CD8-positive, alpha-beta memory T cell (primary cell): ENCODE measurements at regions not wholly inside any gene's neighbourhood (a gene's known extent, or its start where the extent isn't known, plus 50 kb on each side); places are given as distances from the start of the nearest gene placed in this dataset.

Experiments
- CTCF ChIA-PET: fragments of 350-600 bp; sonication (Branson Sonifier 250); formaldehyde crosslinking; loops from one replicate; lab custom pipeline; 2021; ENCODE audit warnings: antibody characterized with exemption; lab: Charles Lee
- POLR2A ChIA-PET: fragments of 350-600 bp; sonication (Branson Sonifier 250); formaldehyde crosslinking; loops from one replicate; lab custom pipeline; 2021; ENCODE audit warnings: antibody characterized with exemption; lab: Charles Lee
- DNase-seq, 5 donors: peaks; one replicate each; pipeline versions ENCODE4 v3.0.0 to v3.0.0-alpha.2; 2020 to 2022; ENCODE audit warnings: mixed read lengths in 1 of 5
- H3K27ac ChIP-seq: one replicate; pipeline ENCODE4 v1.7.0; 2013; ENCODE audit warnings: low read depth, mild to moderate bottlenecking, low read length, moderate library complexity
- H3K27me3 ChIP-seq: 2 replicates; pipeline ENCODE4 v1.7.0; 2013; ENCODE audit warnings: low read length, mild to moderate bottlenecking; ENCODE audit not compliant: insufficient read depth, poor library complexity, severe bottlenecking
- H3K36me3 ChIP-seq: 2 replicates; pipeline ENCODE4 v1.7.0; 2013; ENCODE audit warnings: mild to moderate bottlenecking, low read length, moderate library complexity; ENCODE audit not compliant: insufficient read depth
- H3K4me1 ChIP-seq: 2 replicates; pipeline ENCODE4 v1.7.0; 2013; ENCODE audit warnings: mild to moderate bottlenecking, low read length, moderate library complexity; ENCODE audit not compliant: insufficient read depth
- H3K4me3 ChIP-seq: 2 replicates; pipeline ENCODE4 v1.7.0; 2013; ENCODE audit warnings: mild to moderate bottlenecking, low read length
- H3K9me3 ChIP-seq: 2 replicates; pipeline ENCODE4 v1.7.0; 2013; ENCODE audit warnings: mild to moderate bottlenecking, low read length
- H3K27ac Mint-ChIP-seq, 8 donors: one replicate each; pipeline ENCODE4 v1.8.0; 2020 to 2021; ENCODE audit warnings: mixed read lengths in 8 of 8, mild to moderate bottlenecking in 6 of 8, inconsistent platforms in 3 of 8, moderate library complexity in 3 of 8
- H3K27me3 Mint-ChIP-seq, 2 donors: one replicate each; pipeline ENCODE4 v1.8.0; 2020 to 2021; ENCODE audit warnings: mixed read lengths in 2 of 2, mild to moderate bottlenecking in 1 of 2, moderate library complexity in 1 of 2
- H3K36me3 Mint-ChIP-seq, 3 donors: one replicate each; pipeline ENCODE4 v1.8.0; 2020 to 2021; ENCODE audit warnings: mixed read lengths in 3 of 3, inconsistent platforms in 1 of 3, mild to moderate bottlenecking in 1 of 3
- H3K4me1 Mint-ChIP-seq, 3 donors: one replicate each; pipeline ENCODE4 v1.8.0; 2020 to 2021; ENCODE audit warnings: mixed read lengths in 3 of 3, inconsistent platforms in 1 of 3, mild to moderate bottlenecking in 1 of 3
- H3K4me3 Mint-ChIP-seq, 7 donors: one replicate each; pipeline ENCODE4 v1.8.0; 2020 to 2021; ENCODE audit warnings: mixed read lengths in 7 of 7, mild to moderate bottlenecking in 6 of 7, moderate library complexity in 4 of 7, inconsistent platforms in 2 of 7
- H3K9me3 Mint-ChIP-seq, 5 donors: one replicate each; pipeline ENCODE4 v1.8.0; 2020 to 2022; ENCODE audit warnings: mixed read lengths in 5 of 5, mild to moderate bottlenecking in 3 of 5, moderate library complexity in 2 of 5, inconsistent platforms in 1 of 5

GRCh38 chr17:83149761-83150251 lies 70.4 kb downstream of the METRNL start:
- H3K36me3 ChIP-seq = no peaks in the 10 kb centered on the region
- POLR2A ChIA-PET = no interaction called here

GRCh38 chr17:83150369-83151055 lies 71.1 kb downstream of the METRNL start:
- H3K36me3 Mint-ChIP-seq = no peaks in the 10 kb centered on the region
- H3K4me3 Mint-ChIP-seq = no peak overlapping the region
- peaks cover 0 to 4% (median 0%) of the 10 kb centered on the region in 5 donors for H3K9me3 Mint-ChIP-seq
- H3K4me3 ChIP-seq = no peak overlapping the region
- peak overlapping the region in 2 of 8 donors; percentile 11 to 68 for H3K27ac Mint-ChIP-seq
- CTCF ChIA-PET = no interaction called here
- no peaks in the 10 kb centered on the region for H3K4me1 ChIP-seq
- H3K27me3 ChIP-seq = no peaks in the 10 kb centered on the region
- no peak for DNase-seq
- H3K36me3 ChIP-seq = no peaks in the 10 kb centered on the region
- no peaks in the 10 kb centered on the region for H3K9me3 ChIP-seq
- no peak overlapping the region for H3K27ac ChIP-seq
- peaks cover 3 to 6% of the 10 kb centered on the region in 2 donors for H3K27me3 Mint-ChIP-seq
- POLR2A ChIA-PET = no interaction called here
- peaks cover 0 to 2% (median 0%) of the 10 kb centered on the region in 3 donors for H3K4me1 Mint-ChIP-seq

More at GRCh38 chr17:83149761-83150251, 70.4 kb downstream of the METRNL start:
- Mint-ChIP-seq H3K4me3 (no peak overlapping the region), H3K27me3 (peaks cover 6 to 8% of the 10 kb centered on the region in 2 donors), H3K9me3 (peaks cover 0 to 4% (median 0%) of the 10 kb centered on the region in 5 donors), H3K4me1 (no peaks in the 10 kb centered on the region), H3K36me3 (no peaks in the 10 kb centered on the region), H3K27ac (no peak overlapping the region)
- no peaks in the 10 kb centered on the region for H3K9me3 ChIP-seq
- no peaks in the 10 kb centered on the region for H3K27me3 ChIP-seq
- no peaks in the 10 kb centered on the region for H3K4me1 ChIP-seq
- CTCF ChIA-PET = no interaction called here
- no peak for DNase-seq
- H3K27ac ChIP-seq = no peak overlapping the region
- no peak overlapping the region for H3K4me3 ChIP-seq

- no peak overlapping the region for H3K4me3 Mint-ChIP-seq
- H3K36me3 Mint-ChIP-seq = no peaks in the 10 kb centered on the region
- ChIA-PET CTCF (no interaction called here), POLR2A (no interaction called here)
- Histone ChIP-seq H3K4me3 (no peak overlapping the region), H3K4me1 (no peaks in the 10 kb centered on the region), H3K27ac (no peak overlapping the region), H3K27me3 (no peaks in the 10 kb centered on the region), H3K36me3 (no peaks in the 10 kb centered on the region), H3K9me3 (no peaks in the 10 kb centered on the region)
- peaks cover 3 to 9% of the 10 kb centered on the region in 2 donors for H3K27me3 Mint-ChIP-seq
- peaks cover 0 to 4% (median 0%) of the 10 kb centered on the region in 3 donors for H3K4me1 Mint-ChIP-seq
- no peak for DNase-seq
- H3K27ac Mint-ChIP-seq = peak overlapping the region in 1 of 8 donors; percentile 68
- peaks cover 0 to 4% (median 0%) of the 10 kb centered on the region in 5 donors for H3K9me3 Mint-ChIP-seq
Measured at GRCh38 chr17:83151056-83151441, 71.6 kb downstream of the METRNL start.

GRCh38 chr17:83151442-83152226 lies 72.2 kb downstream of the METRNL start:
- H3K9me3 Mint-ChIP-seq = peaks cover 0 to 3% (median 0%) of the 10 kb centered on the region in 5 donors

GRCh38 chr17:83152227-83152744 lies 72.9 kb downstream of the METRNL start:
- Mint-ChIP-seq H3K4me1 (peaks cover 0 to 4% (median 0%) of the 10 kb centered on the region in 3 donors), H3K9me3 (no peaks in the 10 kb centered on the region), H3K36me3 (no peaks in the 10 kb centered on the region), H3K27ac (peak overlapping the region in 1 of 8 donors; percentile 70), H3K27me3 (peaks cover 3 to 13% of the 10 kb centered on the region in 2 donors), H3K4me3 (no peak overlapping the region)
- Histone ChIP-seq H3K9me3 (no peaks in the 10 kb centered on the region), H3K36me3 (no peaks in the 10 kb centered on the region), H3K4me1 (no peaks in the 10 kb centered on the region), H3K27me3 (no peaks in the 10 kb centered on the region), H3K4me3 (no peak overlapping the region), H3K27ac (no peak overlapping the region)
- POLR2A ChIA-PET = no interaction called here
- no peak for DNase-seq
- CTCF ChIA-PET = no interaction called here

More at GRCh38 chr17:83151442-83152226, 72.2 kb downstream of the METRNL start:
- H3K36me3 Mint-ChIP-seq = no peaks in the 10 kb centered on the region
- no peaks in the 10 kb centered on the region for H3K36me3 ChIP-seq
- POLR2A ChIA-PET = no interaction called here
- H3K4me3 ChIP-seq = no peak overlapping the region
- CTCF ChIA-PET = no interaction called here
- no peaks in the 10 kb centered on the region for H3K9me3 ChIP-seq
- H3K27ac Mint-ChIP-seq = no peak overlapping the region
- DNase-seq = no peak
- peaks cover 3 to 13% of the 10 kb centered on the region in 2 donors for H3K27me3 Mint-ChIP-seq
- no peak overlapping the region for H3K27ac ChIP-seq
- no peaks in the 10 kb centered on the region for H3K4me1 ChIP-seq
- H3K27me3 ChIP-seq = no peaks in the 10 kb centered on the region
- peaks cover 0 to 4% (median 0%) of the 10 kb centered on the region in 3 donors for H3K4me1 Mint-ChIP-seq
- H3K4me3 Mint-ChIP-seq = no peak overlapping the region

- peaks cover 0 to 4% (median 0%) of the 10 kb centered on the region in 3 donors for H3K4me1 Mint-ChIP-seq
- Histone ChIP-seq H3K27ac (no peak overlapping the region), H3K4me3 (no peak overlapping the region), H3K36me3 (no peaks in the 10 kb centered on the region), H3K27me3 (no peaks in the 10 kb centered on the region), H3K9me3 (no peaks in the 10 kb centered on the region), H3K4me1 (no peaks in the 10 kb centered on the region)
- no peaks in the 10 kb centered on the region for H3K36me3 Mint-ChIP-seq
- ChIA-PET CTCF (no interaction called here), POLR2A (no interaction called here)
- H3K9me3 Mint-ChIP-seq = no peaks in the 10 kb centered on the region
- H3K4me3 Mint-ChIP-seq = no peak overlapping the region
- no peak for DNase-seq
- peaks cover 3 to 18% of the 10 kb centered on the region in 2 donors for H3K27me3 Mint-ChIP-seq
- H3K27ac Mint-ChIP-seq = peak overlapping the region in 1 of 8 donors; percentile 69
Measured at GRCh38 chr17:83152745-83153611, 73.6 kb downstream of the METRNL start.

GRCh38 chr17:83153681-83154310 lies 74.4 kb downstream of the METRNL start:
- no peak overlapping the region for H3K27ac Mint-ChIP-seq
- Histone ChIP-seq H3K4me3 (no peak overlapping the region), H3K9me3 (no peaks in the 10 kb centered on the region), H3K27me3 (no peaks in the 10 kb centered on the region), H3K4me1 (no peaks in the 10 kb centered on the region), H3K27ac (no peak overlapping the region), H3K36me3 (no peaks in the 10 kb centered on the region)
- CTCF ChIA-PET = no interaction called here
- peak overlapping the region in 1 of 7 donors; percentile 24 for H3K4me3 Mint-ChIP-seq
- DNase-seq = no peak
- peaks cover 3 to 21% of the 10 kb centered on the region in 2 donors for H3K27me3 Mint-ChIP-seq
- peaks cover 0 to 4% (median 0%) of the 10 kb centered on the region in 3 donors for H3K4me1 Mint-ChIP-seq
- POLR2A ChIA-PET = no interaction called here
- H3K36me3 Mint-ChIP-seq = no peaks in the 10 kb centered on the region
- no peaks in the 10 kb centered on the region for H3K9me3 Mint-ChIP-seq
